ENCODE measurements at regions not wholly inside any gene's neighbourhood (a gene's known extent, or its start where the extent isn't known, plus 50 kb on each side); places are given as distances from the start of the nearest gene placed in this dataset.

GRCh38 chr4:38538517-38538916 is 125.5 kb upstream of the KLF3 start:
- Histone ChIP-seq H3K79me2 (ENCODE audit: insufficient read depth, low read depth, low read length) (no peaks in the 10 kb centered on the region), H3K4me2 (ENCODE audit: low read length) (no peak overlapping the region), H3K9me3 (ENCODE audit: low read length) (no peaks in the 10 kb centered on the region), H3K9me2 (ENCODE audit: insufficient read depth, low read length) (no peaks in the 10 kb centered on the region), H3K4me3 (ENCODE audit: low read depth, low read length, poor library complexity, severe bottlenecking) (no peak overlapping the region), H4K20me1 (ENCODE audit: insufficient read depth, low read length) (no peaks in the 10 kb centered on the region), H2AFZ (ENCODE audit: low read length) (no peak overlapping the region), H3K36me3 (ENCODE audit: insufficient read depth, low read length) (no peaks in the 10 kb centered on the region), H3K27ac (ENCODE audit: low read depth, low read length, poor library complexity, severe bottlenecking) (no peak overlapping the region), H3K4me1 (ENCODE audit: insufficient read depth, low read length, poor library complexity, severe bottlenecking) (no peaks in the 10 kb centered on the region)
- no TSS peak for BruUV-seq (replicated peaks)
- TF ChIP-seq CTCF (conservative IDR thresholded peaks at IDR 0.05; ENCODE audit: low read length) (no peak), EZH2phosphoT487 (IDR thresholded peaks at IDR 0.05; ENCODE audit: borderline replicate concordance, low read depth, low read length) (no peak)
- no peak for DNase-seq (ENCODE audit: low spot score)
- intact Hi-C loops (cut with micrococcal nuclease; ENCODE audit: unreplicated experiment), result no loop called here
- ChIA-PET CTCF (ENCODE audit: unreplicated experiment) (no interaction called here), POLR2A (interaction anchor here (0.7 kb wide), 1 partner anchor 262 kb away, joined by 3 read pairs; no protein-coding TSS in a partner anchor)

GRCh38 chr4:38539501-38539900 is 124.5 kb upstream of the KLF3 start:
- no peaks in the 10 kb centered on the region for H3K9me2 ChIP-seq (ENCODE audit: insufficient read depth, low read length)
- H3K27ac ChIP-seq (ENCODE audit: low read depth, low read length, poor library complexity, severe bottlenecking), result no peak overlapping the region
- no TSS peak for BruUV-seq (replicated peaks)
- H3K9me3 ChIP-seq (ENCODE audit: low read length), result no peaks in the 10 kb centered on the region
- no peaks in the 10 kb centered on the region for H3K79me2 ChIP-seq (ENCODE audit: insufficient read depth, low read depth, low read length)
- H4K20me1 ChIP-seq (ENCODE audit: insufficient read depth, low read length), result no peaks in the 10 kb centered on the region
- no peaks in the 10 kb centered on the region for H3K4me1 ChIP-seq (ENCODE audit: insufficient read depth, low read length, poor library complexity, severe bottlenecking)
- no peak overlapping the region for H3K4me3 ChIP-seq (ENCODE audit: low read depth, low read length, poor library complexity, severe bottlenecking)
- intact Hi-C loops (cut with micrococcal nuclease; ENCODE audit: unreplicated experiment), result no loop called here
- H3K36me3 ChIP-seq (ENCODE audit: insufficient read depth, low read length), result no peaks in the 10 kb centered on the region
- ChIA-PET POLR2A (interaction anchor here (0.7 to 0.8 kb wide), 2 partner anchors 16 to 261 kb away, joined by 3 read pairs; no protein-coding TSS in a partner anchor), CTCF (ENCODE audit: unreplicated experiment) (no interaction called here)
- H3K4me2 ChIP-seq (ENCODE audit: low read length), result no peak overlapping the region
- H2AFZ ChIP-seq (ENCODE audit: low read length), result no peak overlapping the region
- no peak for TF ChIP-seq CTCF (conservative IDR thresholded peaks at IDR 0.05; ENCODE audit: low read length)
- no peak for TF ChIP-seq EZH2phosphoT487 (IDR thresholded peaks at IDR 0.05; ENCODE audit: borderline replicate concordance, low read depth, low read length)
- no peak for DNase-seq (ENCODE audit: low spot score)

- Histone ChIP-seq H3K4me3 (ENCODE audit: low read depth, low read length, poor library complexity, severe bottlenecking) (no peak overlapping the region), H2AFZ (ENCODE audit: low read length) (no peak overlapping the region), H3K27ac (ENCODE audit: low read depth, low read length, poor library complexity, severe bottlenecking) (no peak overlapping the region), H3K9me3 (ENCODE audit: low read length) (no peaks in the 10 kb centered on the region), H3K4me1 (ENCODE audit: insufficient read depth, low read length, poor library complexity, severe bottlenecking) (no peaks in the 10 kb centered on the region), H3K79me2 (ENCODE audit: insufficient read depth, low read depth, low read length) (no peaks in the 10 kb centered on the region), H4K20me1 (ENCODE audit: insufficient read depth, low read length) (no peaks in the 10 kb centered on the region), H3K4me2 (ENCODE audit: low read length) (no peak overlapping the region), H3K36me3 (ENCODE audit: insufficient read depth, low read length) (no peaks in the 10 kb centered on the region), H3K9me2 (ENCODE audit: insufficient read depth, low read length) (no peaks in the 10 kb centered on the region)
- TF ChIP-seq CTCF (conservative IDR thresholded peaks at IDR 0.05; ENCODE audit: low read length) (no peak), EZH2phosphoT487 (IDR thresholded peaks at IDR 0.05; ENCODE audit: borderline replicate concordance, low read depth, low read length) (no peak)
- intact Hi-C loops (cut with micrococcal nuclease; ENCODE audit: unreplicated experiment), result no loop called here
- no TSS peak for BruUV-seq (replicated peaks)
- ChIA-PET CTCF (ENCODE audit: unreplicated experiment) (no interaction called here), POLR2A (no interaction called here)
- no peak for DNase-seq (ENCODE audit: low spot score)
Measured at GRCh38 chr4:38547052-38547451, 116.9 kb upstream of the KLF3 start.

All from OCI-LY7 (cell line).